ENCODE measurements at regions not wholly inside any gene's neighbourhood (a gene's known extent, or its start where the extent isn't known, plus 50 kb on each side); places are given as distances from the start of the nearest gene placed in this dataset.

- no peak for TF ChIP-seq CTCF (conservative IDR thresholded peaks at IDR 0.05)
- no peak for TF ChIP-seq EZH2 (IDR thresholded peaks at IDR 0.05; ENCODE audit: low read depth)
Observed at GRCh38 chr20:50309764-50310672, 119.4 kb downstream of the CEBPB start.

Measured in PC-9 (cell line).